ENCODE measurements at regions not wholly inside any gene's neighbourhood (a gene's known extent, or its start where the extent isn't known, plus 50 kb on each side); places are given as distances from the start of the nearest gene placed in this dataset.

- H3K36me3 ChIP-seq (ENCODE audit: insufficient read depth, low read length) = no peaks in the 10 kb centered on the region
- no peak overlapping the region for H3K27ac ChIP-seq (ENCODE audit: low read length)
- no peak for TF ChIP-seq TAF1 (IDR thresholded peaks at IDR 0.05; ENCODE audit: low read depth)
- TF ChIP-seq EZH2 (IDR thresholded peaks at IDR 0.05; ENCODE audit: borderline replicate concordance, insufficient read depth, low read length, poor library complexity, severe bottlenecking) = no peak
- no peak for TF ChIP-seq CTCF (IDR thresholded peaks at IDR 0.05; ENCODE audit: poor library complexity, severe bottlenecking)
- no peak for TF ChIP-seq POLR2AphosphoS5 (IDR thresholded peaks at IDR 0.05)
- no peak for TF ChIP-seq SMC3 (conservative IDR thresholded peaks at IDR 0.05; ENCODE audit: poor library complexity)
- no peak for TF ChIP-seq RAD21 (conservative IDR thresholded peaks at IDR 0.05)
- no peak for TF ChIP-seq EP300 (conservative IDR thresholded peaks at IDR 0.05; ENCODE audit: poor library complexity, severe bottlenecking)
- TF ChIP-seq MXI1 (conservative IDR thresholded peaks at IDR 0.05; ENCODE audit: poor library complexity, severe bottlenecking) = no peak
- no peak for TF ChIP-seq REST (IDR thresholded peaks at IDR 0.05; ENCODE audit: borderline replicate concordance)
- no peaks in the 10 kb centered on the region for H3F3A ChIP-seq (ENCODE audit: insufficient read depth, low read length, poor library complexity, severe bottlenecking)
- H3K27me3 ChIP-seq (ENCODE audit: insufficient read depth, low read depth, low read length) = no peaks in the 10 kb centered on the region
- no peaks in the 10 kb centered on the region for H3K9me2 ChIP-seq (ENCODE audit: insufficient read depth, low read length)
- H3K9me3 ChIP-seq (ENCODE audit: low read length) = no peaks in the 10 kb centered on the region
- H3K79me2 ChIP-seq (replicated peaks; ENCODE audit: insufficient read depth, low read length) = no peaks in the 10 kb centered on the region
- no peak overlapping the region for H2AFZ ChIP-seq (ENCODE audit: low read depth, low read length)
- H3K4me3 ChIP-seq (ENCODE audit: low read length) = no peak overlapping the region
- no peak overlapping the region for H3K4me2 ChIP-seq (ENCODE audit: low read length)
- no peaks in the 10 kb centered on the region for H4K20me1 ChIP-seq (ENCODE audit: insufficient read depth)
- H3K9ac ChIP-seq (ENCODE audit: low read length) = no peak overlapping the region
These were observed 217.5 kb downstream of the GLI2 start for GRCh38 chr2:120953066-120953756.

- no peak overlapping the region for H3K4me3 ChIP-seq (ENCODE audit: low read length)
- H4K20me1 ChIP-seq (ENCODE audit: insufficient read depth) = no peaks in the 10 kb centered on the region
- H3K36me3 ChIP-seq (ENCODE audit: insufficient read depth, low read length) = no peaks in the 10 kb centered on the region
- H3K9ac ChIP-seq (ENCODE audit: low read length) = no peak overlapping the region
- H3K9me3 ChIP-seq (ENCODE audit: low read length) = no peaks in the 10 kb centered on the region
- no peak overlapping the region for H3K4me2 ChIP-seq (ENCODE audit: low read length)
- H3F3A ChIP-seq (ENCODE audit: insufficient read depth, low read length, poor library complexity, severe bottlenecking) = no peaks in the 10 kb centered on the region
- H3K9me2 ChIP-seq (ENCODE audit: insufficient read depth, low read length) = no peaks in the 10 kb centered on the region
- H3K27me3 ChIP-seq (ENCODE audit: insufficient read depth, low read depth, low read length) = no peaks in the 10 kb centered on the region
- no peaks in the 10 kb centered on the region for H3K79me2 ChIP-seq (replicated peaks; ENCODE audit: insufficient read depth, low read length)
- no peak overlapping the region for H3K27ac ChIP-seq (ENCODE audit: low read length)
- no peak for TF ChIP-seq POLR2AphosphoS5 (IDR thresholded peaks at IDR 0.05)
- no peak for TF ChIP-seq EP300 (conservative IDR thresholded peaks at IDR 0.05; ENCODE audit: poor library complexity, severe bottlenecking)
- TF ChIP-seq RAD21 (conservative IDR thresholded peaks at IDR 0.05) = no peak
- no peak for TF ChIP-seq REST (IDR thresholded peaks at IDR 0.05; ENCODE audit: borderline replicate concordance)
- TF ChIP-seq MXI1 (conservative IDR thresholded peaks at IDR 0.05; ENCODE audit: poor library complexity, severe bottlenecking) = no peak
- no peak for TF ChIP-seq CTCF (IDR thresholded peaks at IDR 0.05; ENCODE audit: poor library complexity, severe bottlenecking)
- TF ChIP-seq TAF1 (IDR thresholded peaks at IDR 0.05; ENCODE audit: low read depth) = no peak
- no peak for TF ChIP-seq EZH2 (IDR thresholded peaks at IDR 0.05; ENCODE audit: borderline replicate concordance, insufficient read depth, low read length, poor library complexity, severe bottlenecking)
- TF ChIP-seq SMC3 (conservative IDR thresholded peaks at IDR 0.05; ENCODE audit: poor library complexity) = no peak
- no peak overlapping the region for H2AFZ ChIP-seq (ENCODE audit: low read depth, low read length)
These were observed 218.3 kb downstream of the GLI2 start for GRCh38 chr2:120953843-120954584.

All from neural cell (in vitro differentiated cells).